ENCODE measurements at regions not wholly inside any gene's neighbourhood (a gene's known extent, or its start where the extent isn't known, plus 50 kb on each side); places are given as distances from the start of the nearest gene placed in this dataset.
"Not testable (repeated sequence)": the region's sequence is repeated elsewhere in the genome, so short reads cannot be mapped to it uniquely, and the experiment has no call there.

GRCh38 chr7:120163449-120163848, 109.5 kb upstream of the KCND2 start:
- no peak for DNase-seq

- no peak for DNase-seq
Measured at GRCh38 chr7:120165227-120165626, 107.7 kb upstream of the KCND2 start.

GRCh38 chr7:120168066-120168465, 104.9 kb upstream of the KCND2 start:
- no peak for DNase-seq

- no peak for DNase-seq
Measured at GRCh38 chr7:120169996-120170783, 102.8 kb upstream of the KCND2 start.

GRCh38 chr7:120170834-120171233, 102.1 kb upstream of the KCND2 start:
- no peak for DNase-seq

- no peak for DNase-seq
Measured at GRCh38 chr7:120171406-120171805, 101.6 kb upstream of the KCND2 start.

GRCh38 chr7:120180221-120180620, 92.8 kb upstream of the KCND2 start:
- no peak for DNase-seq

- no peak for DNase-seq
Measured at GRCh38 chr7:120181499-120181898, 91.5 kb upstream of the KCND2 start.

GRCh38 chr7:120184866-120185265, 88.1 kb upstream of the KCND2 start:
- DNase-seq = no peak

- DNase-seq = no peak
Measured at GRCh38 chr7:120185940-120186682, 86.9 kb upstream of the KCND2 start.

GRCh38 chr7:120186688-120187087, 86.3 kb upstream of the KCND2 start:
- no peak for DNase-seq

GRCh38 chr7:120189623-120190022, 83.4 kb upstream of the KCND2 start:
- no peak for DNase-seq

GRCh38 chr7:120190109-120190508, 82.9 kb upstream of the KCND2 start:
- no peak for DNase-seq

- DNase-seq = no peak
Measured at GRCh38 chr7:120190566-120190965, 82.4 kb upstream of the KCND2 start.

GRCh38 chr7:120191423-120191822, 81.6 kb upstream of the KCND2 start:
- not testable (repeated sequence) for DNase-seq

- no peak for DNase-seq
Measured at GRCh38 chr7:120201290-120201689, 71.7 kb upstream of the KCND2 start.

- no peak for DNase-seq
Measured at GRCh38 chr7:120205101-120205500, 67.9 kb upstream of the KCND2 start.

- DNase-seq = no peak
Measured at GRCh38 chr7:120207037-120207436, 65.9 kb upstream of the KCND2 start.

- no peak for DNase-seq
Measured at GRCh38 chr7:120215654-120216053, 57.3 kb upstream of the KCND2 start.

- no peak for DNase-seq
Measured at GRCh38 chr7:120216947-120217346, 56.0 kb upstream of the KCND2 start.

- no peak for DNase-seq
Measured at GRCh38 chr7:120218712-120219111, 54.3 kb upstream of the KCND2 start.

GRCh38 chr7:120221666-120222065, 51.3 kb upstream of the KCND2 start:
- DNase-seq = no peak
